ENCODE measurements at regions not wholly inside any gene's neighbourhood (a gene's known extent, or its start where the extent isn't known, plus 50 kb on each side); places are given as distances from the start of the nearest gene placed in this dataset.

DNA sequence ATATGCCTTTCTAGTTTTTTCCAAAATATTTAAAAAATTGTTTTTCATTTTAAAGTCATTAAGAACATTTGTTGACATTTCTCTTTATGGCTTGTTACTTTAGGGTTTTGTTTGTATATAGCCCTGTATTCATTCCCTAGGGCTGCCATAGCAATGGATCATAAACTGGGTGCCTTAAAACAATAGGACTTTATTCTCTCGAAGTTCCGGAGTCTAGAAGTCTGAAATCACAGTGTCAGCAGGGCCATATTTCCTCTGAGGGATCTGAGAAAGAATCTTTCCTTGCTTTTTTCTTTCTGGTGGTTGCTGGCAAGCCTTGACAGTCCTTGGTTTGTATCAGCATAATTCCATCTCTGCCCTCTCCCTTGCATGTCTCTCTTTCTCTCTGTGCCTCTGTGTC is 63.4 kb upstream of the CADPS start:
- H3K4me3 ChIP-seq = no peak overlapping the region
- H3K4me1 ChIP-seq = no peaks in the 10 kb centered on the region
- H3K9me3 ChIP-seq = no peaks in the 10 kb centered on the region
- no peaks in the 10 kb centered on the region for H3K36me3 ChIP-seq
- intact Hi-C loops (cut with DNase I; ENCODE audit: low total_unique reads) = no loop called here
- H3K27me3 ChIP-seq = no peaks in the 10 kb centered on the region
- no peak overlapping the region for H3K27ac ChIP-seq
- TF ChIP-seq, protein P1, sequence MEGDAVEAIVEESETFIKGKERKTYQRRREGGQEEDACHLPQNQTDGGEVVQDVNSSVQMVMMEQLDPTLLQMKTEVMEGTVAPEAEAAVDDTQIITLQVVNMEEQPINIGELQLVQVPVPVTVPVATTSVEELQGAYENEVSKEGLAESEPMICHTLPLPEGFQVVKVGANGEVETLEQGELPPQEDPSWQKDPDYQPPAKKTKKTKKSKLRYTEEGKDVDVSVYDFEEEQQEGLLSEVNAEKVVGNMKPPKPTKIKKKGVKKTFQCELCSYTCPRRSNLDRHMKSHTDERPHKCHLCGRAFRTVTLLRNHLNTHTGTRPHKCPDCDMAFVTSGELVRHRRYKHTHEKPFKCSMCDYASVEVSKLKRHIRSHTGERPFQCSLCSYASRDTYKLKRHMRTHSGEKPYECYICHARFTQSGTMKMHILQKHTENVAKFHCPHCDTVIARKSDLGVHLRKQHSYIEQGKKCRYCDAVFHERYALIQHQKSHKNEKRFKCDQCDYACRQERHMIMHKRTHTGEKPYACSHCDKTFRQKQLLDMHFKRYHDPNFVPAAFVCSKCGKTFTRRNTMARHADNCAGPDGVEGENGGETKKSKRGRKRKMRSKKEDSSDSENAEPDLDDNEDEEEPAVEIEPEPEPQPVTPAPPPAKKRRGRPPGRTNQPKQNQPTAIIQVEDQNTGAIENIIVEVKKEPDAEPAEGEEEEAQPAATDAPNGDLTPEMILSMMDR (IDR thresholded peaks at IDR 0.05) = no peak
- DNase-seq = no peak

DNA sequence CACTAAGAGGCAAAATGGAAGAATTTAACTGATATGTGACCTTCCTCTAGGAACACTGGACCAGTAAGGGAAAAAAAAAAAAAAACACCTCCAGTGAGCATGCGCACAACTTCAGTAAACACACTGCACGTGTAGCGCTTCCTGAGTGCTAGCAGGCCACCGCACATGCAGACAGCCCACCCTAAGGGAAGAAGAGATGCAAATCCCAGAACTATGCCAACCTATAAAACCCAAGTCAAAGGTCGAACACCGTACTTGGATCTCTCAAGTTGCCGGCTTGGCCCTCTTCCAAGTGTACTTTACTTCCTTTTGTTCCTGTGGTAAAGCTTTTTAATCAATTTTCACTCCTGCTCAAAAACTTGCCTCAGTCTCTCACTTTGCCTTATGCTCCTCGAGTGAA is 64.5 kb upstream of the CADPS start:
- H3K27ac ChIP-seq = no peak overlapping the region
- no peaks in the 10 kb centered on the region for H3K9me3 ChIP-seq
- intact Hi-C loops (cut with DNase I; ENCODE audit: low total_unique reads) = no loop called here
- no peaks in the 10 kb centered on the region for H3K4me1 ChIP-seq
- H3K27me3 ChIP-seq = no peaks in the 10 kb centered on the region
- no peaks in the 10 kb centered on the region for H3K36me3 ChIP-seq
- no peak for DNase-seq
- TF ChIP-seq, protein P1 (IDR thresholded peaks at IDR 0.05) = no peak
- no peak overlapping the region for H3K4me3 ChIP-seq

DNA sequence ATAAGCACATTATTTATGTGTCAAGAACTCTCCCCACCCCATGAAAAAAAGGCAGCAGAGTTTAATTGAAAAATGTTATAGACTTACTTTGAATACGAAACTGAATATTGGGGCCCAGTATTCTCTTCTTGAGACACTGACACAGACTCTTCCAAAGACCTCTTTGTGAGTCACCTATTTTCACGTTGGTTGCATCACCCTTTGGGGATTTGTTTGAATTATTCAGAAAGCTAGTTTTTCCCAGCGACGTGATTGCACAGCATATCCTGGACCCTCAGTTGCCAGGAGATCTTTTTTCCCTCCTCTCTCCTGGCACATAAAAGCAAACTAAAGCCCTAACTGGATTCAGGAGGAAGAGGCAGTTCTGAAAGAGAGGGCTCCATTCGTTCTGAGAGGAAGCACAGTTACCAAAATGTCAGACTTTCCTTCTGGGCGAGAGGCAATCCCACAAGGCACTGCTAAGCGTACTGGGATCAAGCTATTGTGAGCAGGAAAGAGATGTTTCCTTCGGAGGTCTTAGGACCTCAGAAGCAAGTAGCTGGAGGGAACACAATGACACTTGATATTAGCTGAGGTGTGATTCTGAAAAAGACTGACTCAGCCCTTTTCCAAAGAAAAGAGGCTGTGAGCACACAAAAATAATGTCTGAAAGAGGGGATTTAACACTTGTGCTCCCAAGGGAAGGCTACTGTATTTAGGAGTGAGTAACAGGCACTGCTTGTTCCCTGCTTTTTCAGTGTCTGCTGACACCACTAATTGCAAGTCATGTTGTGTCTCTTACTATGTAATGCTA is 65.8 kb upstream of the CADPS start:
- intact Hi-C loops (cut with DNase I; ENCODE audit: low total_unique reads) = no loop called here

GRCh38 chr3:62942227-62942626 is 67.0 kb upstream of the CADPS start:
- Histone ChIP-seq H3K36me3 (no peaks in the 10 kb centered on the region), H3K4me1 (no peaks in the 10 kb centered on the region), H3K4me3 (no peak overlapping the region), H3K27ac (no peak overlapping the region), H3K27me3 (no peaks in the 10 kb centered on the region), H3K9me3 (no peaks in the 10 kb centered on the region)
- no peak for DNase-seq
- intact Hi-C loops (cut with DNase I; ENCODE audit: low total_unique reads) = no loop called here
- TF ChIP-seq, protein P1 (IDR thresholded peaks at IDR 0.05) = no peak

More for the DNA sequence above, 65.8 kb upstream of the CADPS start:
- no peak for DNase-seq
- Histone ChIP-seq H3K27ac (no peak overlapping the region), H3K4me1 (no peaks in the 10 kb centered on the region), H3K36me3 (no peaks in the 10 kb centered on the region), H3K4me3 (no peak overlapping the region), H3K27me3 (no peaks in the 10 kb centered on the region), H3K9me3 (no peaks in the 10 kb centered on the region)
- TF ChIP-seq, protein P1 (IDR thresholded peaks at IDR 0.05) = no peak

DNA sequence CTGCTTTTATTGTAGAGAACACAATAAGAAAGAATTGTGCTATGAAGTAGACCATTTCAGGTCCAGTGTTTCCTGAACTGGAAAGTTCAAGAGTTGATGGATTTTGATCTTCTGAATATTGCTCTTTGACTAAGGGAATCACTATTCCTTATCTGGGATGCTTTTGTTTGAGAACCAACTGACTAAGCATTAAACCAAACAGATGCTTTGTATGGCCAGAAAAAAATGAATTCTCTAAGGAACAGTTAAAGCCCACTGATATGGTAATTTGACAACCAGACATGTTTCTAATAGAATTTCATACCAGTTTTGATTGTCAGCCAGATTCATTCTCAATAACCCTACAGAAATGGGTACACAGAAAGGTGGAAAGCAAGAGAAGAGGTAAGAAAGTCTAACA is 67.5 kb upstream of the CADPS start:
- no peak overlapping the region for H3K4me3 ChIP-seq
- H3K4me1 ChIP-seq = no peaks in the 10 kb centered on the region
- no peaks in the 10 kb centered on the region for H3K27me3 ChIP-seq
- intact Hi-C loops (cut with DNase I; ENCODE audit: low total_unique reads) = no loop called here
- no peak for DNase-seq
- H3K27ac ChIP-seq = no peak overlapping the region
- H3K9me3 ChIP-seq = no peaks in the 10 kb centered on the region
- TF ChIP-seq, protein P1 (IDR thresholded peaks at IDR 0.05) = no peak
- no peaks in the 10 kb centered on the region for H3K36me3 ChIP-seq
